Renal cortex interstitium (tissue), 11 donors: ENCODE measurements at regions not wholly inside any gene's neighbourhood (a gene's known extent, or its start where the extent isn't known, plus 50 kb on each side); places are given as distances from the start of the nearest gene placed in this dataset.

Experiments used
- DNase-seq, 11 donors: peaks; one replicate each; pipeline ENCODE4 v3.0.0-alpha.2; 2013; ENCODE audit warnings: low read depth in 9 of 11, low spot score in 4 of 11; ENCODE audit errors: extremely low read depth in 1 of 11

GRCh38 chr14:22007784-22008412 lies 334.3 kb upstream of the OR4E1 start:
- DNase-seq = no peak

- no peak for DNase-seq
Measured at GRCh38 chr14:22007363-22007762, 333.7 kb upstream of the OR4E1 start.

GRCh38 chr14:22003461-22003860 lies 329.8 kb upstream of the OR4E1 start:
- DNase-seq = no peak

GRCh38 chr14:22002860-22003284 lies 329.3 kb upstream of the OR4E1 start:
- no peak for DNase-seq

GRCh38 chr14:21999402-21999801 lies 325.8 kb upstream of the OR4E1 start:
- DNase-seq = no peak

- DNase-seq = peak in 3 of 11 donors; percentile 6 to 11 (median 6)
Measured at GRCh38 chr14:21997300-21997699, 323.7 kb upstream of the OR4E1 start.

GRCh38 chr14:21995332-21995731 lies 321.7 kb upstream of the OR4E1 start:
- DNase-seq = no peak

GRCh38 chr14:21993837-21994236 lies 320.2 kb upstream of the OR4E1 start:
- no peak for DNase-seq

- DNase-seq = no peak
Measured at GRCh38 chr14:21993070-21993469, 319.5 kb upstream of the OR4E1 start.

- no peak for DNase-seq
Measured at GRCh38 chr14:21991130-21991529, 317.5 kb upstream of the OR4E1 start.

GRCh38 chr14:21990116-21990515 lies 316.5 kb upstream of the OR4E1 start:
- no peak for DNase-seq

- DNase-seq = no peak
Measured at GRCh38 chr14:21989090-21989489, 315.5 kb upstream of the OR4E1 start.

- no peak for DNase-seq
Measured at GRCh38 chr14:21988413-21988812, 314.8 kb upstream of the OR4E1 start.

GRCh38 chr14:21987937-21988336 lies 314.3 kb upstream of the OR4E1 start:
- DNase-seq = peak in 7 of 11 donors; percentile 6 to 19 (median 9)

- no peak for DNase-seq
Measured at GRCh38 chr14:21985081-21985480, 311.5 kb upstream of the OR4E1 start.

- DNase-seq = no peak
Measured at GRCh38 chr14:21978999-21979314, 305.3 kb upstream of the OR4E1 start.

- peak in 4 of 11 donors; percentile 4 to 12 (median 6) for DNase-seq
Measured at GRCh38 chr14:21978184-21978998, 304.8 kb upstream of the OR4E1 start.

GRCh38 chr14:21974741-21975140 lies 301.1 kb upstream of the OR4E1 start:
- DNase-seq = no peak

- DNase-seq = no peak
Measured at GRCh38 chr14:21965042-21965441, 291.4 kb upstream of the OR4E1 start.

- DNase-seq = no peak
Measured at GRCh38 chr14:21964180-21964579, 290.6 kb upstream of the OR4E1 start.

- DNase-seq = no peak
Measured at GRCh38 chr14:21960636-21961035, 287.0 kb upstream of the OR4E1 start.
